Left hindlimb (tissue), 1 donor: ENCODE measurements at regions not wholly inside any gene's neighbourhood (a gene's known extent, or its start where the extent isn't known, plus 50 kb on each side); places are given as distances from the start of the nearest gene placed in this dataset.

Experiments used
- DNase-seq: peaks from one replicate; pipeline ENCODE4 v3.0.0-alpha.2; 2018

- DNase-seq = no peak
Observed at GRCh38 chr1:4932311-4933030, 278.1 kb downstream of the AJAP1 start.

- DNase-seq = no peak
Observed at GRCh38 chr1:4931486-4931885, 277.1 kb downstream of the AJAP1 start.

- DNase-seq = no peak
Observed at GRCh38 chr1:4928186-4928585, 273.8 kb downstream of the AJAP1 start.

GRCh38 chr1:4924356-4924755 lies 269.9 kb downstream of the AJAP1 start:
- no peak for DNase-seq

GRCh38 chr1:4916610-4917009 lies 262.2 kb downstream of the AJAP1 start:
- no peak for DNase-seq

- DNase-seq = no peak
Observed at GRCh38 chr1:4915154-4915553, 260.7 kb downstream of the AJAP1 start.

GRCh38 chr1:4908486-4908885 lies 254.1 kb downstream of the AJAP1 start:
- no peak for DNase-seq

- DNase-seq = no peak
Observed at GRCh38 chr1:4894566-4894965, 240.2 kb downstream of the AJAP1 start.

- no peak for DNase-seq
Observed at GRCh38 chr1:4880626-4881025, 226.2 kb downstream of the AJAP1 start.

- no peak for DNase-seq
Observed at GRCh38 chr1:4877426-4877825, 223.0 kb downstream of the AJAP1 start.

- DNase-seq = no peak
Observed at GRCh38 chr1:4871373-4871772, 217.0 kb downstream of the AJAP1 start.

- no peak for DNase-seq
Observed at GRCh38 chr1:4868521-4868920, 214.1 kb downstream of the AJAP1 start.

GRCh38 chr1:4856396-4856795 lies 202.0 kb downstream of the AJAP1 start:
- DNase-seq = no peak

- DNase-seq = no peak
Observed at GRCh38 chr1:4854367-4854766, 200.0 kb downstream of the AJAP1 start.

GRCh38 chr1:4853904-4854303 lies 199.5 kb downstream of the AJAP1 start:
- no peak for DNase-seq

- no peak for DNase-seq
Observed at GRCh38 chr1:4851385-4852065, 197.1 kb downstream of the AJAP1 start.

- no peak for DNase-seq
Observed at GRCh38 chr1:4848431-4848830, 194.0 kb downstream of the AJAP1 start.

GRCh38 chr1:4847711-4848110 lies 193.3 kb downstream of the AJAP1 start:
- no peak for DNase-seq
